ENCODE measurements at regions not wholly inside any gene's neighbourhood (a gene's known extent, or its start where the extent isn't known, plus 50 kb on each side); places are given as distances from the start of the nearest gene placed in this dataset.

DNA sequence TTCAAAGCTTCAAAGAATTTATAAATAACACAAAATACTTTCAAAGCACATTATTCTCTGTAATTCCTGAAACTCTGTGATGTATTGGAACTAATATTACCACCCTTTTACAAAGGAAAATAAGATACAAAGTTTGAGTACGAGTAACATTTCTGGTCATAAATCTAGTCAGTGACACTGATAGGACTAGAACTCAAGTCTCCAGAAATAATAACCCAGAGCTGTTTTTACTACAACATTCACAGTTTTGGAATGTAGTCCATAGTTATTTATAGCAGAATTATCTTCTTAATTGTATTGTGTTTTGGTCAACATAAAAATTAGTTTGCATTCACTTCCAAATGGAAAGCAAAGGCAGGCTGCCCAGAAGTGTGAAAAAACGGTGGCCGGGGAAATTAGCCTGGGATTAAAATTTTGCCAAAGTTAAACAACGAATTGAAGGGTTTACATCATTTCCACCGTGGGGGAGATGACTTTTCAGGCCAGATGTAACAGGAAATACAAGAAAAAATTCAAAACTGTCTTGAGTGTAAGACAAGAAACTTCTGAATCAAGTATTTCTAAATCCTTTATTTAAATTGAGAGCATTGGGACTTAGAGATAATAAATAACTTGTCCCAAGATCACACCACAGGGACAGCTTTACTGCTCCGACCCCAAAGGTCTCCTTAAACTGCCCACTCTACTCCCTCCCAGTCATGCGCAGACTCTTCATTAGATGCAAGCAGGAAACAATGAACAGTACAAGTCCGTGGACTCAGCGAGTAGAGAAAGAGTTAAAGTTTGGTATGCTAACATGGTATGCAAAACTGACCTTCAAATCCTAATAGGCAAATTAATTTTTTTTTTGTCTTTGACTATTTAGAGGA is 74.3 kb upstream of the VGLL4 start:
- POLR2A ChIA-PET: no interaction called here
- CTCF ChIA-PET: interaction anchor here (1.1 to 1.5 kb wide), 4 partner anchors 86 to 339 kb away, joined by 3 to 9 read pairs (median 4); partner anchors contain the start of gene TAMM41
- H3K27ac ChIP-seq (ENCODE audit: low read depth, low read length): peak overlapping the region; percentile 82
- H3K4me3 ChIP-seq (ENCODE audit: low read depth, low read length): peak overlapping the region; percentile 81
- no peaks in the 10 kb centered on the region for H3K9me3 ChIP-seq (ENCODE audit: control insufficient read depth, insufficient read depth, low read length)
- peaks cover 6% of the 10 kb centered on the region for H3K27me3 ChIP-seq (ENCODE audit: control insufficient read depth, insufficient read depth, low read length)
- TF ChIP-seq, protein P1, sequence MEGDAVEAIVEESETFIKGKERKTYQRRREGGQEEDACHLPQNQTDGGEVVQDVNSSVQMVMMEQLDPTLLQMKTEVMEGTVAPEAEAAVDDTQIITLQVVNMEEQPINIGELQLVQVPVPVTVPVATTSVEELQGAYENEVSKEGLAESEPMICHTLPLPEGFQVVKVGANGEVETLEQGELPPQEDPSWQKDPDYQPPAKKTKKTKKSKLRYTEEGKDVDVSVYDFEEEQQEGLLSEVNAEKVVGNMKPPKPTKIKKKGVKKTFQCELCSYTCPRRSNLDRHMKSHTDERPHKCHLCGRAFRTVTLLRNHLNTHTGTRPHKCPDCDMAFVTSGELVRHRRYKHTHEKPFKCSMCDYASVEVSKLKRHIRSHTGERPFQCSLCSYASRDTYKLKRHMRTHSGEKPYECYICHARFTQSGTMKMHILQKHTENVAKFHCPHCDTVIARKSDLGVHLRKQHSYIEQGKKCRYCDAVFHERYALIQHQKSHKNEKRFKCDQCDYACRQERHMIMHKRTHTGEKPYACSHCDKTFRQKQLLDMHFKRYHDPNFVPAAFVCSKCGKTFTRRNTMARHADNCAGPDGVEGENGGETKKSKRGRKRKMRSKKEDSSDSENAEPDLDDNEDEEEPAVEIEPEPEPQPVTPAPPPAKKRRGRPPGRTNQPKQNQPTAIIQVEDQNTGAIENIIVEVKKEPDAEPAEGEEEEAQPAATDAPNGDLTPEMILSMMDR (IDR thresholded peaks at IDR 0.05; ENCODE audit: low read depth, low read length): no peak
- DNase-seq (ENCODE audit: low read depth, low spot score): no peak

- CTCF ChIA-PET: interaction anchor here (0.6 to 1.5 kb wide), 7 partner anchors 17 to 338 kb away, joined by 3 to 9 read pairs (median 4); partner anchors contain the start of gene TAMM41
- TF ChIP-seq, protein P1 (IDR thresholded peaks at IDR 0.05; ENCODE audit: low read depth, low read length): no peak
- Histone ChIP-seq H3K9me3 (ENCODE audit: control insufficient read depth, insufficient read depth, low read length) (no peaks in the 10 kb centered on the region), H3K27me3 (ENCODE audit: control insufficient read depth, insufficient read depth, low read length) (peaks cover 4% of the 10 kb centered on the region), H3K4me3 (ENCODE audit: low read depth, low read length) (no peak overlapping the region), H3K27ac (ENCODE audit: low read depth, low read length) (no peak overlapping the region)
- POLR2A ChIA-PET: no interaction called here
- no peak for DNase-seq (ENCODE audit: low read depth, low spot score)
Observed at GRCh38 chr3:11717301-11717700, 73.6 kb upstream of the VGLL4 start.

- TF ChIP-seq, protein P1 (IDR thresholded peaks at IDR 0.05; ENCODE audit: low read depth, low read length): no peak
- no peak overlapping the region for H3K27ac ChIP-seq (ENCODE audit: low read depth, low read length)
- no peak overlapping the region for H3K4me3 ChIP-seq (ENCODE audit: low read depth, low read length)
- no peak for DNase-seq (ENCODE audit: low read depth, low spot score)
- no peaks in the 10 kb centered on the region for H3K27me3 ChIP-seq (ENCODE audit: control insufficient read depth, insufficient read depth, low read length)
- H3K9me3 ChIP-seq (ENCODE audit: control insufficient read depth, insufficient read depth, low read length): no peaks in the 10 kb centered on the region
- POLR2A ChIA-PET: interaction anchor here (1.0 kb wide), 1 partner anchor 45 kb away, joined by 6 read pairs; no protein-coding TSS in a partner anchor
- CTCF ChIA-PET: interaction anchor here (0.6 to 1.5 kb wide), 7 partner anchors 16 to 337 kb away, joined by 3 to 9 read pairs (median 4); partner anchors contain the start of gene TAMM41
Observed at GRCh38 chr3:11716573-11717290, 73.0 kb upstream of the VGLL4 start.

- TF ChIP-seq, protein P1 (IDR thresholded peaks at IDR 0.05; ENCODE audit: low read depth, low read length): no peak
- ChIA-PET POLR2A (no interaction called here), CTCF (no interaction called here)
- H3K27me3 ChIP-seq (ENCODE audit: control insufficient read depth, insufficient read depth, low read length): no peaks in the 10 kb centered on the region
- H3K9me3 ChIP-seq (ENCODE audit: control insufficient read depth, insufficient read depth, low read length): peaks cover 9% of the 10 kb centered on the region; the same call in 1 of the 2 replicates
- no peak overlapping the region for H3K27ac ChIP-seq (ENCODE audit: low read depth, low read length)
- no peak for DNase-seq (ENCODE audit: low read depth, low spot score)
- no peak overlapping the region for H3K4me3 ChIP-seq (ENCODE audit: low read depth, low read length)
Observed at GRCh38 chr3:11713171-11713570, 69.5 kb upstream of the VGLL4 start.

Data from AG04450 (cell line).